PC-9 (cell line): ENCODE measurements at regions not wholly inside any gene's neighbourhood (a gene's known extent, or its start where the extent isn't known, plus 50 kb on each side); places are given as distances from the start of the nearest gene placed in this dataset.

ENCODE experiments used
- BruUV-seq: library from RNA; stranded (reverse); fragments of 400-500 nt; replicated peaks from 2 replicates; lab custom pipeline; 2021; lab: Mats Ljungman, UMichigan
- CTCF ChIA-PET: fragments of 300-600 bp; sonication (Branson Sonifier 250); formaldehyde crosslinking; loops from one replicate; lab custom pipeline; 2022; ENCODE audit warnings: antibody characterized with exemption; lab: Charles Lee
- POLR2A ChIA-PET: fragments of 300-600 bp; sonication (Branson Sonifier 250); formaldehyde crosslinking; loops from one replicate; lab custom pipeline; 2022; ENCODE audit warnings: antibody characterized with exemption; ENCODE audit not compliant: unreplicated experiment; lab: Charles Lee
- DNase-seq, 2 experiments: peaks; one replicate each; pipeline versions ENCODE4 v3.0.0 to v3.0.0-alpha.2; 2015 to 2022; ENCODE audit warnings: mixed read lengths in 1 of 2
- H2AFZ ChIP-seq: fragments of 200-600 bp; sonication (generic); 2 replicates; pipeline ENCODE4 v1.8.1; 2017; ENCODE audit warnings: antibody characterized with exemption
- H3F3A ChIP-seq: fragments of 200-600 bp; sonication (generic); 2 replicates; pipeline ENCODE4 v1.8.1; 2017; ENCODE audit warnings: antibody characterized with exemption, mild to moderate bottlenecking, low read depth; ENCODE audit not compliant: insufficient read depth
- H3K27ac ChIP-seq: fragments of 200-600 bp; sonication (generic); 2 replicates; pipeline ENCODE4 v1.6.1; 2016; ENCODE audit warnings: mixed run types
- H3K27me3 ChIP-seq: fragments of 200-600 bp; sonication (generic); 2 replicates; pipeline ENCODE4 v1.6.1; 2016; ENCODE audit warnings: low read depth, mixed run types; ENCODE audit not compliant: insufficient read depth
- H3K36me3 ChIP-seq: fragments of 200-600 bp; sonication (generic); 2 replicates; pipeline ENCODE4 v1.6.1; 2016; ENCODE audit warnings: low read depth, mixed run types
- H3K4me1 ChIP-seq: fragments of 200-600 bp; sonication (generic); replicated peaks from 2 replicates; pipeline ENCODE4 v1.6.1; 2016; ENCODE audit warnings: mixed run types; ENCODE audit not compliant: insufficient read depth
- H3K4me2 ChIP-seq: fragments of 200-600 bp; sonication (generic); 2 replicates; pipeline ENCODE4 v1.6.1; 2017; ENCODE audit warnings: mixed run types
- H3K4me3 ChIP-seq: fragments of 200-600 bp; sonication (generic); 2 replicates; pipeline ENCODE4 v1.6.1; 2016; ENCODE audit warnings: mixed run types
- H3K79me2 ChIP-seq: fragments of 200-600 bp; sonication (generic); 2 replicates; pipeline ENCODE4 v1.6.1; 2017; ENCODE audit warnings: low read depth, mixed run types
- H3K9me2 ChIP-seq: fragments of 200-600 bp; sonication (generic); 2 replicates; pipeline ENCODE4 v1.8.1; 2017; ENCODE audit warnings: mild to moderate bottlenecking; ENCODE audit not compliant: insufficient read depth
- H3K9me3 ChIP-seq: fragments of 200-600 bp; sonication (generic); 2 replicates; pipeline ENCODE4 v1.8.1; 2016; ENCODE audit warnings: low read depth; ENCODE audit not compliant: insufficient read depth
- H4K20me1 ChIP-seq: fragments of 200-600 bp; sonication (generic); 2 replicates; pipeline ENCODE4 v1.8.1; 2017; ENCODE audit not compliant: insufficient read depth
- EZH2 ChIP-seq: fragments of 200-600 bp; sonication (generic); IDR thresholded peaks from 2 replicates; pipeline ENCODE4 v1.8.0; 2017; ENCODE audit warnings: antibody characterized with exemption, low read depth
- intact Hi-C: fragments of 100-400 bp; cut with micrococcal nuclease; formaldehyde crosslinking; loops from one replicate; pipeline ENCODE4 v1.10.0; 2022; ENCODE audit not compliant: unreplicated experiment
- TF ChIP-seq, protein P1 (sequence below): fragments of 200-600 bp; sonication (generic); conservative IDR thresholded peaks from 2 replicates; pipeline ENCODE4 v1.6.1; 2017; ENCODE audit warnings: mixed run types, antibody characterized with exemption, mild to moderate bottlenecking, moderate library complexity

DNA sequence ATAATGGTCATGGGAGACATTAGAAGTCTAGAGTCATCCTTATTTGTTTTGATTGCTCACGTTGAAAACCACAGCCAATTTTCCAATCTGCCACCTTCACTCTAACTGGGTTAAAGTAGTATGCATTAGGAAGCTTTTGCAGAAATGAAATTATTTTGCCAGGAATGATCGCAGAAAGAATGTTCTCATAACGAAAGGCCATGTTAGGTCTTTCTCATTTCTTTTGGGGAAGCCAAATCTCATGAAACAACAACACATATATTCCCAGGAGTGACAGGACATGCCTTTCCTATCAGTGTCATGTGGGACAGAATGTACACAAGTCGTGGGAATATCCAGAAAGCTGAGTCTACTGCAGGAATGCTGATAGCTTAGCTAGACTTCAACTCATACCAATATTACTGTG lies 386.3 kb downstream of the AASDHPPT start:
- H3F3A ChIP-seq = no peaks in the 10 kb centered on the region
- H3K27me3 ChIP-seq = no peaks in the 10 kb centered on the region
- no peaks in the 10 kb centered on the region for H3K79me2 ChIP-seq
- no peak for DNase-seq
- no peaks in the 10 kb centered on the region for H3K36me3 ChIP-seq
- H3K4me3 ChIP-seq = no peak overlapping the region
- no peak overlapping the region for H2AFZ ChIP-seq
- H3K4me1 ChIP-seq = peaks cover 29% of the 10 kb centered on the region
- 0 out of 2 replicates have a peak, but pooled peaks cover 7% of the 10 kb centered on the region for H3K9me3 ChIP-seq
- TF ChIP-seq, protein P1, sequence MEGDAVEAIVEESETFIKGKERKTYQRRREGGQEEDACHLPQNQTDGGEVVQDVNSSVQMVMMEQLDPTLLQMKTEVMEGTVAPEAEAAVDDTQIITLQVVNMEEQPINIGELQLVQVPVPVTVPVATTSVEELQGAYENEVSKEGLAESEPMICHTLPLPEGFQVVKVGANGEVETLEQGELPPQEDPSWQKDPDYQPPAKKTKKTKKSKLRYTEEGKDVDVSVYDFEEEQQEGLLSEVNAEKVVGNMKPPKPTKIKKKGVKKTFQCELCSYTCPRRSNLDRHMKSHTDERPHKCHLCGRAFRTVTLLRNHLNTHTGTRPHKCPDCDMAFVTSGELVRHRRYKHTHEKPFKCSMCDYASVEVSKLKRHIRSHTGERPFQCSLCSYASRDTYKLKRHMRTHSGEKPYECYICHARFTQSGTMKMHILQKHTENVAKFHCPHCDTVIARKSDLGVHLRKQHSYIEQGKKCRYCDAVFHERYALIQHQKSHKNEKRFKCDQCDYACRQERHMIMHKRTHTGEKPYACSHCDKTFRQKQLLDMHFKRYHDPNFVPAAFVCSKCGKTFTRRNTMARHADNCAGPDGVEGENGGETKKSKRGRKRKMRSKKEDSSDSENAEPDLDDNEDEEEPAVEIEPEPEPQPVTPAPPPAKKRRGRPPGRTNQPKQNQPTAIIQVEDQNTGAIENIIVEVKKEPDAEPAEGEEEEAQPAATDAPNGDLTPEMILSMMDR = no peak
- no peak for TF ChIP-seq EZH2
- no peaks in the 10 kb centered on the region for H4K20me1 ChIP-seq
- H3K27ac ChIP-seq = no peak overlapping the region
- H3K4me2 ChIP-seq = no peak overlapping the region
- POLR2A ChIA-PET = no interaction called here
- intact Hi-C loops = no loop called here
- no peaks in the 10 kb centered on the region; the same call in 1 of the 2 replicates for H3K9me2 ChIP-seq
- CTCF ChIA-PET = no interaction called here
- BruUV-seq = no TSS peak

DNA sequence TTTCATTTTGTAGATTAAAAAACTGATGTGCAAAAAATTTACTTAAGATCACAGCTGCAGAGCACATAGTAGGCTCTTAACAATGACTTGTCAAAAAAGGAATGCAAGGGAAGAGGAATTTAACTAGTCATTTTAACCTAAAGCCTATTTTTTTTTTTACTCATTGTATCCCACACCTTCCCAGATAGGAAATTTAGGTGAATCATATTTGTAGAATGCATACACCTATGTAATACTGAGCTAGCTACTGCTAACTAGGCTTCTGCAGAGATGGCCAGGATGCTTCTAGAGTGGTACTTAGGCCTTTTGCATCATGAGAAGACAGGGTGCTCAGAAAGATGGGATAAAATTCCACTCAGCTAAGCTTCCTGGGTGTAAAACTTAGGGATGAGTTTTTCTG lies 387.3 kb downstream of the AASDHPPT start:
- CTCF ChIA-PET = no interaction called here
- DNase-seq = peak in 1 of 2 experiments; percentile 60
- BruUV-seq = no TSS peak
- Histone ChIP-seq H3K27me3 (no peaks in the 10 kb centered on the region), H3K9me2 (no peaks in the 10 kb centered on the region; the same call in 1 of the 2 replicates), H3K4me3 (no peak overlapping the region), H2AFZ (no peak overlapping the region), H3K79me2 (no peaks in the 10 kb centered on the region), H3K4me2 (no peak overlapping the region), H3K9me3 (0 out of 2 replicates have a peak, but pooled peaks cover 6% of the 10 kb centered on the region), H3F3A (no peaks in the 10 kb centered on the region), H3K36me3 (no peaks in the 10 kb centered on the region), H4K20me1 (no peaks in the 10 kb centered on the region), H3K4me1 (peaks cover 29% of the 10 kb centered on the region), H3K27ac (no peak overlapping the region)
- TF ChIP-seq, protein P1 = no peak
- no peak for TF ChIP-seq EZH2
- intact Hi-C loops = no loop called here
- POLR2A ChIA-PET = no interaction called here

DNA sequence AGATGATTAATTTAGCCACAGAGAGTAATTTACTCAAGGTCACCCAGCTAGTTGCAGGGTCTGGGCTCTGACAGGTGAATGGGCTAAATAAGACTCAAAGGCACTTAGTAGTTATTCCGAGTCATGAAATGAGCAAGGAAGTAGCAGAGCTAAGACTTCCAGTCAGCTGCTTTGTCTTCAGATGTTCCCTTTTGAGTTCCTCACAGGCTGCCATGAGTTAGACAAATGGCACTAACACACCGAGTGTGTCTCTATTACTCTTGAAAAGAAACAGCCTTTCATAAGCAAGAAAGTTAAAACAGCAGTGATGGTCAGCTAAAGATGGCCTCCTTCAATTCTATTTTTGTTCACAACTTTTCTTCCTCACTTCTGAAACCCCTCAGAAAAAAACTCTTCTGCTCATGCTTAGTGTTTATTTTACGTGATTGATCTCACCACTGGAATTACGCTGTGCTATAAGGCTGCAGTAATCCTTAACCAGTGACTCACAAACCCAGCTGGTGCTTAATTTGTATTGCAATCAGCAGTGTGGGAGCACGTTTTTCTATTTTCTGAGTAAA lies 389.1 kb downstream of the AASDHPPT start:
- no peaks in the 10 kb centered on the region for H3F3A ChIP-seq
- no TSS peak for BruUV-seq
- H3K27me3 ChIP-seq = no peaks in the 10 kb centered on the region
- H3K79me2 ChIP-seq = no peaks in the 10 kb centered on the region
- no peak overlapping the region for H2AFZ ChIP-seq
- H4K20me1 ChIP-seq = no peaks in the 10 kb centered on the region
- H3K27ac ChIP-seq = no peak overlapping the region
- intact Hi-C loops = no loop called here
- peaks cover 28% of the 10 kb centered on the region for H3K4me1 ChIP-seq
- ChIA-PET CTCF (no interaction called here), POLR2A (no interaction called here)
- no peak overlapping the region for H3K4me3 ChIP-seq
- no peak overlapping the region for H3K4me2 ChIP-seq
- no peaks in the 10 kb centered on the region for H3K36me3 ChIP-seq
- no peak for TF ChIP-seq EZH2
- TF ChIP-seq, protein P1 = no peak
- DNase-seq = no peak
- 0 out of 2 replicates have a peak, but pooled peaks cover 11% of the 10 kb centered on the region for H3K9me3 ChIP-seq
- no peaks in the 10 kb centered on the region; the same call in 1 of the 2 replicates for H3K9me2 ChIP-seq
